Suprapubic skin (tissue), 3 donors: ENCODE measurements at regions not wholly inside any gene's neighbourhood (a gene's known extent, or its start where the extent isn't known, plus 50 kb on each side); places are given as distances from the start of the nearest gene placed in this dataset.

Experiments used
- POLR2A ChIP-seq, 2 donors: fragments of 450-650 bp; IDR thresholded peaks; one replicate each; pipeline ENCODE4 v1.6.1; 2017; ENCODE audit warnings: antibody characterized with exemption in 2 of 2, mild to moderate bottlenecking in 2 of 2, moderate library complexity in 2 of 2
- TF ChIP-seq, protein P1 (sequence below), 2 donors: fragments of 200-600 bp in 1 of 2; fragments of 450-650 bp in 1 of 2; sonication (generic) in 1 of 2; IDR thresholded peaks; one replicate each; pipeline ENCODE4 v1.5.1; 2016 to 2019; ENCODE audit warnings: antibody characterized with exemption in 2 of 2, mild to moderate bottlenecking in 1 of 2, moderate library complexity in 1 of 2

DNA sequence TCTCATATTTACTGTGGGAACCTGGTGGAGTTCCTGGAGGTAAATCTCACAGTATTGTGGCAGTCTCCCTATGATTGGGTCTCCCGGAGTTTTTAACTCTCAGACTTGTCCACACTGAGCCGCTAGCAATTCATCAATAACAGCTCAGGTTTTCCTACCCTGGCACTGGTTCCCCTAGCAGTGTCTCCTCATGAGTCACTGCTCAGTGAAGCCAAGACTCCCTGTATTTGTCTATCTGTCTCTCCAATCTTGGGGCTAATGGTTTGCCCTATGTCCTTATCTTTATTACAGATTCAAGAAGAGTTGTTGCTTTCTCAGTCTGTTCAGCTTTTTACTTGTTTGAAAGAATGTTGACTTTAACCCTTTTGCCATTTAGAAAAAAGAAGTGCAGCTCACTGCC is 176.7 kb upstream of the FGF10 start:
- TF ChIP-seq, protein P1, sequence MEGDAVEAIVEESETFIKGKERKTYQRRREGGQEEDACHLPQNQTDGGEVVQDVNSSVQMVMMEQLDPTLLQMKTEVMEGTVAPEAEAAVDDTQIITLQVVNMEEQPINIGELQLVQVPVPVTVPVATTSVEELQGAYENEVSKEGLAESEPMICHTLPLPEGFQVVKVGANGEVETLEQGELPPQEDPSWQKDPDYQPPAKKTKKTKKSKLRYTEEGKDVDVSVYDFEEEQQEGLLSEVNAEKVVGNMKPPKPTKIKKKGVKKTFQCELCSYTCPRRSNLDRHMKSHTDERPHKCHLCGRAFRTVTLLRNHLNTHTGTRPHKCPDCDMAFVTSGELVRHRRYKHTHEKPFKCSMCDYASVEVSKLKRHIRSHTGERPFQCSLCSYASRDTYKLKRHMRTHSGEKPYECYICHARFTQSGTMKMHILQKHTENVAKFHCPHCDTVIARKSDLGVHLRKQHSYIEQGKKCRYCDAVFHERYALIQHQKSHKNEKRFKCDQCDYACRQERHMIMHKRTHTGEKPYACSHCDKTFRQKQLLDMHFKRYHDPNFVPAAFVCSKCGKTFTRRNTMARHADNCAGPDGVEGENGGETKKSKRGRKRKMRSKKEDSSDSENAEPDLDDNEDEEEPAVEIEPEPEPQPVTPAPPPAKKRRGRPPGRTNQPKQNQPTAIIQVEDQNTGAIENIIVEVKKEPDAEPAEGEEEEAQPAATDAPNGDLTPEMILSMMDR (IDR thresholded peaks at IDR 0.05) = no peak
- no peak for TF ChIP-seq POLR2A (IDR thresholded peaks at IDR 0.05)
